Sigmoid colon (tissue), 6 donors: ENCODE measurements at regions not wholly inside any gene's neighbourhood (a gene's known extent, or its start where the extent isn't known, plus 50 kb on each side); places are given as distances from the start of the nearest gene placed in this dataset.

Experiments
- DNase-seq: peaks from one replicate; pipeline ENCODE4 v3.0.0-alpha.2; 2019
- H3K27ac ChIP-seq, 4 donors: fragments of 200-600 bp; sonication (generic); one replicate each; pipeline ENCODE4 v1.5.1; 2016 to 2019; ENCODE audit warnings: mild to moderate bottlenecking in 1 of 4
- H3K27me3 ChIP-seq, 3 donors: fragments of 200-600 bp; sonication (generic); one replicate each; pipeline ENCODE4 v1.5.1; 2019; ENCODE audit warnings: mild to moderate bottlenecking in 1 of 3
- H3K36me3 ChIP-seq, 4 donors: fragments of 200-600 bp; sonication (generic); one replicate each; pipeline ENCODE4 v1.5.1; 2016 to 2019
- H3K4me1 ChIP-seq, 4 donors: fragments of 200-600 bp; sonication (generic); one replicate each; pipeline ENCODE4 v1.5.1; 2017 to 2019
- H3K4me3 ChIP-seq, 4 donors: fragments of 200-600 bp; sonication (generic); one replicate each; pipeline ENCODE4 v1.5.1; 2017 to 2019; ENCODE audit warnings: mild to moderate bottlenecking in 2 of 4, moderate library complexity in 1 of 4
- H3K9me3 ChIP-seq, 4 donors: fragments of 200-600 bp in 3 of 4; sonication (generic) in 3 of 4; one replicate each; pipeline versions ENCODE4 v1.5.1 to v1.6.1; 2013 to 2019
- CTCF ChIP-seq, 4 experiments: fragments of 450-650 bp in 3 of 4; fragments of 200-600 bp in 1 of 4; IDR thresholded peaks; one replicate each; pipeline ENCODE4 v1.5.1; 2016 to 2019; ENCODE audit warnings: antibody characterized with exemption in 4 of 4, mild to moderate bottlenecking in 3 of 4, moderate library complexity in 2 of 4
- EP300 ChIP-seq, 4 donors: sonication (generic); formaldehyde crosslinking; IDR thresholded peaks; one replicate each; pipeline ENCODE4 v1.6.1; 2017; ENCODE audit warnings: antibody characterized with exemption in 4 of 4
- POLR2A ChIP-seq, 2 donors: fragments of 450-650 bp; IDR thresholded peaks; one replicate each; pipeline ENCODE4 v1.6.1; 2016; ENCODE audit warnings: antibody characterized with exemption in 2 of 2, mild to moderate bottlenecking in 2 of 2, moderate library complexity in 2 of 2
- POLR2AphosphoS5 ChIP-seq, 4 donors: sonication (generic); formaldehyde crosslinking; IDR thresholded peaks; one replicate each; pipeline ENCODE4 v1.6.1; 2017; ENCODE audit warnings: antibody characterized with exemption in 4 of 4
- WGBS, 2 donors: extraction: QIAGEN DNeasy Blood & Tissue Kit; methylation state at CpG; one replicate each; pipeline ENCODE4 v1.1.7; 2013; 5-methylcytosine and 5-hydroxymethylcytosine counted together
- intact Hi-C: fragments of 100-400 bp; cut with DNase I; formaldehyde crosslinking; loops from one replicate; pipeline ENCODE4 v1.15.1; 2023
- donor health status: healthy with polysubstance abuse.
- donor health status: healthy.

- H3K27me3 ChIP-seq = no peaks in the 10 kb centered on the region
- TF ChIP-seq CTCF (IDR thresholded peaks at IDR 0.05) (no peak), EP300 (IDR thresholded peaks at IDR 0.05) (no peak), POLR2AphosphoS5 (IDR thresholded peaks at IDR 0.05) (no peak), POLR2A (IDR thresholded peaks at IDR 0.05) (no peak)
- H3K36me3 ChIP-seq = no peaks in the 10 kb centered on the region
- H3K4me3 ChIP-seq = no peak overlapping the region
- H3K27ac ChIP-seq = no peak overlapping the region
- intact Hi-C loops = no loop called here
- DNase-seq = no peak
- H3K9me3 ChIP-seq = no peaks in the 10 kb centered on the region
- WGBS, 2 donors = 11 to 33% methylated on average over 10 of the region's 10 CpGs
- H3K4me1 ChIP-seq = peaks cover 0 to 10% (median 4%) of the 10 kb centered on the region in 4 donors
Observed at GRCh38 chr12:115660211-115660805, 617.2 kb downstream of the MED13L start.

GRCh38 chr12:115659422-115659821 is 618.1 kb downstream of the MED13L start:
- Histone ChIP-seq H3K9me3 (no peaks in the 10 kb centered on the region), H3K4me3 (no peak overlapping the region), H3K27me3 (no peaks in the 10 kb centered on the region), H3K27ac (no peak overlapping the region), H3K4me1 (peaks cover 0 to 10% (median 4%) of the 10 kb centered on the region in 4 donors), H3K36me3 (no peaks in the 10 kb centered on the region)
- TF ChIP-seq EP300 (IDR thresholded peaks at IDR 0.05) (no peak), POLR2AphosphoS5 (IDR thresholded peaks at IDR 0.05) (no peak), POLR2A (IDR thresholded peaks at IDR 0.05) (no peak), CTCF (IDR thresholded peaks at IDR 0.05) (no peak)
- 69 to 89% methylated on average over 4 of the region's 4 CpGs for WGBS, 2 donors
- intact Hi-C loops = no loop called here
- DNase-seq = no peak

GRCh38 chr12:115657081-115658013 is 620.1 kb downstream of the MED13L start:
- Histone ChIP-seq H3K4me1 (peaks cover 0 to 10% (median 4%) of the 10 kb centered on the region in 4 donors), H3K27ac (no peak overlapping the region), H3K27me3 (no peaks in the 10 kb centered on the region), H3K4me3 (no peak overlapping the region), H3K9me3 (no peaks in the 10 kb centered on the region), H3K36me3 (no peaks in the 10 kb centered on the region)
- TF ChIP-seq EP300 (IDR thresholded peaks at IDR 0.05) = no peak
- TF ChIP-seq POLR2A (IDR thresholded peaks at IDR 0.05) = no peak
- no peak for TF ChIP-seq CTCF (IDR thresholded peaks at IDR 0.05)
- TF ChIP-seq POLR2AphosphoS5 (IDR thresholded peaks at IDR 0.05) = no peak
- intact Hi-C loops = no loop called here
- 81 to 85% methylated on average over 7 of the region's 7 CpGs for WGBS, 2 donors
- no peak for DNase-seq

- Histone ChIP-seq H3K27ac (no peak overlapping the region), H3K4me1 (no peaks in the 10 kb centered on the region), H3K27me3 (no peaks in the 10 kb centered on the region), H3K4me3 (no peak overlapping the region), H3K9me3 (no peaks in the 10 kb centered on the region), H3K36me3 (no peaks in the 10 kb centered on the region)
- intact Hi-C loops = no loop called here
- TF ChIP-seq POLR2AphosphoS5 (IDR thresholded peaks at IDR 0.05) (no peak), CTCF (IDR thresholded peaks at IDR 0.05) (no peak), POLR2A (IDR thresholded peaks at IDR 0.05) (no peak), EP300 (IDR thresholded peaks at IDR 0.05) (no peak)
- no peak for DNase-seq
- WGBS, 2 donors = 72 to 80% methylated on average over 10 of the region's 10 CpGs
Observed at GRCh38 chr12:115650026-115650425, 627.5 kb downstream of the MED13L start.
